Lung microvascular endothelial cell (primary cell): ENCODE measurements at regions not wholly inside any gene's neighbourhood (a gene's known extent, or its start where the extent isn't known, plus 50 kb on each side); places are given as distances from the start of the nearest gene placed in this dataset.
"Not testable (repeated sequence)": the region's sequence is repeated elsewhere in the genome, so short reads cannot be mapped to it uniquely, and the experiment has no call there.

Experiments
- DNase-seq, 2 donors: peaks; one replicate each; pipeline versions ENCODE4 v3.0.0 to v3.0.0-alpha.2; 2010; ENCODE audit warnings: low read depth in 2 of 2

GRCh38 chr10:93220296-93221170, 146.8 kb downstream of the CYP26A1 start:
- DNase-seq = no peak

GRCh38 chr10:93221171-93221496, 147.4 kb downstream of the CYP26A1 start:
- DNase-seq = no peak

GRCh38 chr10:93221521-93221920, 147.8 kb downstream of the CYP26A1 start:
- DNase-seq = no peak

GRCh38 chr10:93222211-93222754, 148.6 kb downstream of the CYP26A1 start:
- DNase-seq = no peak

GRCh38 chr10:93222876-93223275, 149.2 kb downstream of the CYP26A1 start:
- DNase-seq = no peak

- DNase-seq = no peak
These were observed 149.6 kb downstream of the CYP26A1 start for GRCh38 chr10:93223336-93223735.

GRCh38 chr10:93224005-93224779, 150.5 kb downstream of the CYP26A1 start:
- DNase-seq = peak in 1 of 2 donors; percentile 26

- no peak for DNase-seq
These were observed 152.2 kb downstream of the CYP26A1 start for GRCh38 chr10:93225938-93226337.

GRCh38 chr10:93226619-93227018, 152.9 kb downstream of the CYP26A1 start:
- DNase-seq = no peak

- DNase-seq = not testable (repeated sequence)
These were observed 156.9 kb downstream of the CYP26A1 start for GRCh38 chr10:93230596-93230995.

GRCh38 chr10:93232159-93232558, 158.5 kb downstream of the CYP26A1 start:
- DNase-seq = not testable (repeated sequence)

- not testable (repeated sequence) for DNase-seq
These were observed 161.2 kb downstream of the CYP26A1 start for GRCh38 chr10:93234940-93235339.

GRCh38 chr10:93235686-93236085, 162.0 kb downstream of the CYP26A1 start:
- no peak for DNase-seq

GRCh38 chr10:93236393-93237040, 162.8 kb downstream of the CYP26A1 start:
- no peak for DNase-seq

- DNase-seq = peak in 1 of 2 donors; percentile 8
These were observed 171.5 kb downstream of the CYP26A1 start for GRCh38 chr10:93245147-93245546.

GRCh38 chr10:93245779-93246178, 172.1 kb downstream of the CYP26A1 start:
- DNase-seq = no peak

GRCh38 chr10:93248583-93249227, 175.0 kb downstream of the CYP26A1 start:
- DNase-seq = no peak

GRCh38 chr10:93250010-93250409, 176.3 kb downstream of the CYP26A1 start:
- no peak for DNase-seq

- DNase-seq = no peak
These were observed 180.6 kb downstream of the CYP26A1 start for GRCh38 chr10:93254180-93254853.

GRCh38 chr10:93255546-93255945, 181.9 kb downstream of the CYP26A1 start:
- DNase-seq = no peak
